ENCODE measurements at regions not wholly inside any gene's neighbourhood (a gene's known extent, or its start where the extent isn't known, plus 50 kb on each side); places are given as distances from the start of the nearest gene placed in this dataset.
"Not testable (repeated sequence)": the region's sequence is repeated elsewhere in the genome, so short reads cannot be mapped to it uniquely, and the experiment has no call there.

DNA sequence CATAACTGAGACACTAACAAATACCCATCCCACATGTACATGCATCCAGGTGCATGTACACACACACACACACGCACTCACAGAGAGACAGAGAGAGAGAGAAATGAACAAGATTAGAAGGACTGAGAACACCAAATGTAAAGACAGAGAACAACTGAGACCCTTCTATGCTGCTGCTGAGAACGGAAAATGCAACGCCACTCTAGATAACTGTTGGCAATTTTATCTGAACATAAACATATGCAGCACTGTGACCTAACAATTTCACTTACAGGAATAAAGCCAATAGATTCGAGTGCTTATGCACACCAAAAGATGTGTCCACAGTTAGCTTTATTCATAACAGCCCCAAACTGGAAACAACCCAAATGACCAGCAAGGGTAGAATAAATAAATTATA lies 103.8 kb upstream of the LY86 start:
- Mint-ChIP-seq H3K27ac (no peak overlapping the region), H3K27me3 (ENCODE audit: insufficient read depth) (no peaks in the 10 kb centered on the region), H3K36me3 (ENCODE audit: low read depth) (no peaks in the 10 kb centered on the region), H3K4me1 (ENCODE audit: low read depth) (no peaks in the 10 kb centered on the region), H3K9me3 (peaks cover 39% of the 10 kb centered on the region), H3K4me3 (no peak overlapping the region)
- TF ChIP-seq, protein P1, sequence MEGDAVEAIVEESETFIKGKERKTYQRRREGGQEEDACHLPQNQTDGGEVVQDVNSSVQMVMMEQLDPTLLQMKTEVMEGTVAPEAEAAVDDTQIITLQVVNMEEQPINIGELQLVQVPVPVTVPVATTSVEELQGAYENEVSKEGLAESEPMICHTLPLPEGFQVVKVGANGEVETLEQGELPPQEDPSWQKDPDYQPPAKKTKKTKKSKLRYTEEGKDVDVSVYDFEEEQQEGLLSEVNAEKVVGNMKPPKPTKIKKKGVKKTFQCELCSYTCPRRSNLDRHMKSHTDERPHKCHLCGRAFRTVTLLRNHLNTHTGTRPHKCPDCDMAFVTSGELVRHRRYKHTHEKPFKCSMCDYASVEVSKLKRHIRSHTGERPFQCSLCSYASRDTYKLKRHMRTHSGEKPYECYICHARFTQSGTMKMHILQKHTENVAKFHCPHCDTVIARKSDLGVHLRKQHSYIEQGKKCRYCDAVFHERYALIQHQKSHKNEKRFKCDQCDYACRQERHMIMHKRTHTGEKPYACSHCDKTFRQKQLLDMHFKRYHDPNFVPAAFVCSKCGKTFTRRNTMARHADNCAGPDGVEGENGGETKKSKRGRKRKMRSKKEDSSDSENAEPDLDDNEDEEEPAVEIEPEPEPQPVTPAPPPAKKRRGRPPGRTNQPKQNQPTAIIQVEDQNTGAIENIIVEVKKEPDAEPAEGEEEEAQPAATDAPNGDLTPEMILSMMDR (IDR thresholded peaks at IDR 0.05) = no peak
- DNase-seq = no peak

DNA sequence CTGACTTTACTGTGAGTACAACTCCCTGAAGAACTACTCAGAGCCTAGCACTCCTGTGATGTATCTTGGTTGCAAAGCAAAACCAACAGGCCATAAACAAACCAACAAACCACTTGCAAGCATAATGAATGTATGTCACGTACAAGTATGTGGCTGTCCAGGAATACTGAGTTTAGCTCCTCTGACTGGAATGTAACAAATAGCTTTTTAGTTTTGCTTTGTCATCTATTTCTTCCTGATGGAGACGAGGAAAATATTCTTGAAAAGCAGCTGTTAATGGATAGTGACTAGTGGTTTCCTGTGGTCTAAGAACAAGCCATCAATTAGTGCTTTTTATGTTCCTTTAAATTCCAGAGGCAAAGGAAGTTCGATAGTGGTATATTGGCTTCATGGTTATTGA lies 101.9 kb upstream of the LY86 start:
- Mint-ChIP-seq H3K9me3 (peaks cover 38% of the 10 kb centered on the region), H3K4me3 (no peak overlapping the region), H3K36me3 (ENCODE audit: low read depth) (no peaks in the 10 kb centered on the region), H3K4me1 (ENCODE audit: low read depth) (no peaks in the 10 kb centered on the region), H3K27me3 (ENCODE audit: insufficient read depth) (no peaks in the 10 kb centered on the region), H3K27ac (no peak overlapping the region)
- DNase-seq = no peak
- TF ChIP-seq, protein P1 (IDR thresholded peaks at IDR 0.05) = no peak

DNA sequence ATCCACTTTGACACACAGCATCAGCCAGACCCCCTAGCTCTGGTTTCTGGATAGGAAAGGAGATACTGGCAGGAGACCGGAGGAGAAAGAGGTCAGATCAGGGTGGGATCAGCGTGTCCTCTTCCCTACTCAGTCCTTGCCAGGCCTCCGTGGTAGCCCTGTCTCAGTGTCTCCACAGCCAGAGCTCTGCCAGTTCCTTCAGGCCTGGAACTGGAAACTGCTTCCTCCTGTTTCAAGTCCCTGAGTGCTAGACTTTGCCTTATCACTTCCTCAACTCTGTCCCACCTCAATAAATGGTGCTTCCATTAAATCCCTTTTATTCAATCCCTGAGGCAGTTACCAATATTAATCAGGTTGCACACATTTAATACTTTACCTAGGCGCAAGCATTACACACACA lies 96.8 kb upstream of the LY86 start:
- no peak overlapping the region for H3K27ac Mint-ChIP-seq
- H3K4me3 Mint-ChIP-seq = no peak overlapping the region
- no peak for DNase-seq
- H3K4me1 Mint-ChIP-seq (ENCODE audit: low read depth) = no peaks in the 10 kb centered on the region
- H3K9me3 Mint-ChIP-seq = peaks cover 50% of the 10 kb centered on the region
- TF ChIP-seq, protein P1 (IDR thresholded peaks at IDR 0.05) = no peak
- H3K27me3 Mint-ChIP-seq (ENCODE audit: insufficient read depth) = no peaks in the 10 kb centered on the region
- no peaks in the 10 kb centered on the region for H3K36me3 Mint-ChIP-seq (ENCODE audit: low read depth)

DNA sequence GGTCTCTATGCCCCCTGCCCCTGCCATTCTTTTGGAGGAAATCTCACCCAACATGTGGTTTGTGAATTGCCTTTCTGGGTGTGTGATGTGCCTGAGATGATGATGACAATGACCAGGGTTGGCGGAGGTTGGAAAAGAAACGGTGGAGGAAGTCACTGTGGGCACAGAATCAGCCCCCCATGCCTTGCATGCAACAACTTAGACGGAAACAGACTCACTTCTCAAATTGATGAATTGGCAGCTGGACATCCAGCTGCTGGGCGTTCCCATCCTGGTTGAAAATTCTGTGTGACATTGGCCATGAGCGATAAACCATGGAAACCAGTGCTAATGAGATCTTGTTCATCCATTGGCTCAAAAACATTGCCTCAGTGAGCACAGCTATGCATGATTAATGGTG lies 95.8 kb upstream of the LY86 start:
- Mint-ChIP-seq H3K4me1 (ENCODE audit: low read depth) (no peaks in the 10 kb centered on the region), H3K36me3 (ENCODE audit: low read depth) (no peaks in the 10 kb centered on the region), H3K27me3 (ENCODE audit: insufficient read depth) (no peaks in the 10 kb centered on the region), H3K9me3 (peaks cover 52% of the 10 kb centered on the region), H3K4me3 (no peak overlapping the region), H3K27ac (no peak overlapping the region)
- TF ChIP-seq, protein P1 (IDR thresholded peaks at IDR 0.05) = no peak
- DNase-seq = no peak

DNA sequence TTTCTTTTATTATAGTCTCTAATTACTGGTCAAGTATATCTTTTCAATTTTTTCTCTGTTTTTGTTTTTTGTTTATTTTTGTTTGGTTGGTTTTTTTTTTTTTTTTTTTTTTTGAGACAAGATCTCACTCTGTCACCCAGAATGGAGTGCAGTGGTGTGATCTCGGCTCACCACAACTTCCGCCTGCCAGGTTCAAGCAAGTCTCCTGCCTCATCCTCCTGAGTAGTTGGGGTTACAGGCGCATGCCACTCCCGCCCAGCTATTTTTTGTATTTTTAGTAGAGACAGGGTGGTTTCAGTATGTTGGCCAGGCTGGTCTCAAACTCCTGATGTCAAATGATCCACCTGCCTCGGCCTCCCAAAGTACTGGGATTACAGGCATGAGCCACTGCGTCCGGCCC lies 94.4 kb upstream of the LY86 start:
- H3K9me3 Mint-ChIP-seq = peaks cover 52% of the 10 kb centered on the region
- not testable (repeated sequence) for H3K4me1 Mint-ChIP-seq (ENCODE audit: low read depth); DNase-seq; H3K4me3 Mint-ChIP-seq; H3K27me3 Mint-ChIP-seq (ENCODE audit: insufficient read depth); H3K36me3 Mint-ChIP-seq (ENCODE audit: low read depth); H3K27ac Mint-ChIP-seq

DNA sequence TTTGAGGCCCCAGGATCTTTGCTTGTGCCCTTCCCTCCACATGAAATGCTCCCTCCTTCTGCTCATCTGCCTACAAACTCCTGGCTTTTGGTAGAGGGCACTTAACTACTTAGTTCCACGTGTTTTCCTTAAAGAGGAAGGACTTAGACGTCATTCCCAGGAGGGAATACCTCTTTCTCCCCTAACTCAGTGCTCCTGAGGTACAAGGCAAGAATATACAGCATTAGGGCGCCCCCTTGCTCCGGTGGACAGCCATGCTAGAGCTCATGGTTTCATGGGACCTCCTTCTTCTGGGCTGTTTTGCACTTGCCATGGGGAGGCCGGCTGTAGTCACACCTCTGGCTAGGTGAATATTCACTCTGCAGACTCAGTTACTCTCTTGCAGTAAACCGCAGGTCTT lies 93.8 kb upstream of the LY86 start:
- TF ChIP-seq, protein P1 (IDR thresholded peaks at IDR 0.05) = no peak; the same call in 1 of the 2 replicates

More for the DNA sequence above, 93.8 kb upstream of the LY86 start:
- Mint-ChIP-seq H3K4me3 (no peak overlapping the region), H3K27me3 (ENCODE audit: insufficient read depth) (no peaks in the 10 kb centered on the region; the same call in 1 of the 2 replicates), H3K4me1 (ENCODE audit: low read depth) (no peaks in the 10 kb centered on the region), H3K36me3 (ENCODE audit: low read depth) (no peaks in the 10 kb centered on the region), H3K27ac (no peak overlapping the region), H3K9me3 (peaks cover 56% of the 10 kb centered on the region)
- DNase-seq = no peak

All from HFFc6 (cell line).